ENCODE measurements at regions not wholly inside any gene's neighbourhood (a gene's known extent, or its start where the extent isn't known, plus 50 kb on each side); places are given as distances from the start of the nearest gene placed in this dataset.

DNA sequence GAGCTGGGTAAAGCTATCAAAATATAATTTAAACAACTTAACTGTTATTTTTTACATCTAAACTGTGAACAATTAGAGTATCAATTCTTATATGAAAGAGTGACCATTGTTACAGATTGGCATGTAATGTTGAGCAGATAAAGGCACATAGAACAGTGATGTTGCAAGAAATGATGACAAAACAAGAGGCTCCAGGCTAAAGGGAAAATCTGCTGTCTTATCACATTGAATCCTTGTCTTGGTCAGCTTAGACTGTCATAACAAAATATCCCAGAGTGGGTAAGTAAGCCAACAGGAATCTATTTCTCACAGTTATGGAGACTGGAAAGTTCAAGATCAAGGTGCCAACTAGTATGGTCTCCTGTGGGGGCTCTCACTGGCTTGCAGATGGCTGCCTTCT lies 154.1 kb upstream of the PPP3CA start:
- in situ Hi-C loops (cut with MboI) = no loop called here
- ATAC-seq = no peak
- Histone ChIP-seq H3K27ac (ENCODE audit: control insufficient read depth, insufficient read depth) (no peak overlapping the region), H3K9ac (ENCODE audit: control insufficient read depth, insufficient read depth, low read length) (no peak overlapping the region), H3K27me3 (replicated peaks in 1 of 2; ENCODE audit: control insufficient read depth in 2 of 2, insufficient read depth in 2 of 2, low read length in 1 of 2) (no peaks in the 10 kb centered on the region), H3K4me2 (ENCODE audit: control insufficient read depth, insufficient read depth) (no peak overlapping the region), H3K4me1 (ENCODE audit: control insufficient read depth, insufficient read depth, low read length) (no peaks in the 10 kb centered on the region), H2AFZ (ENCODE audit: control insufficient read depth, low read depth, low read length) (no peak overlapping the region), H3K79me2 (ENCODE audit: control insufficient read depth, insufficient read depth, low read length) (no peaks in the 10 kb centered on the region), H3K9me3 (replicated peaks; ENCODE audit: control insufficient read depth, insufficient read depth, low read length) (no peaks in the 10 kb centered on the region), H3K36me3 (ENCODE audit: control insufficient read depth in 2 of 2, insufficient read depth in 2 of 2, low read length in 1 of 2) (no peaks in the 10 kb centered on the region), H3K4me3 (no peak overlapping the region), H4K20me1 (ENCODE audit: control insufficient read depth, insufficient read depth) (no peaks in the 10 kb centered on the region)
- RAD21 ChIA-PET (ENCODE audit: unreplicated experiment) = no interaction called here
- intact Hi-C loops (cut with micrococcal nuclease; ENCODE audit: unreplicated experiment) = no loop called here
- BruUV-seq (replicated peaks) = no TSS peak
- no peak for DNase-seq (ENCODE audit: low read depth, low spot score)
- POLR2A ChIA-PET = no interaction called here
- SMC1A ChIA-PET (ENCODE audit: uncharacterized antibody, unreplicated experiment) = no interaction called here
- no peak for FAIRE-seq
- TF ChIP-seq SIX5 (IDR thresholded peaks at IDR 0.05; ENCODE audit: low read depth, low read length, severe bottlenecking) (no peak), CHD4 (IDR thresholded peaks at IDR 0.05) (no peak), NR2F1 (conservative IDR thresholded peaks at IDR 0.05) (no peak)
- CTCF ChIA-PET = no interaction called here

DNA sequence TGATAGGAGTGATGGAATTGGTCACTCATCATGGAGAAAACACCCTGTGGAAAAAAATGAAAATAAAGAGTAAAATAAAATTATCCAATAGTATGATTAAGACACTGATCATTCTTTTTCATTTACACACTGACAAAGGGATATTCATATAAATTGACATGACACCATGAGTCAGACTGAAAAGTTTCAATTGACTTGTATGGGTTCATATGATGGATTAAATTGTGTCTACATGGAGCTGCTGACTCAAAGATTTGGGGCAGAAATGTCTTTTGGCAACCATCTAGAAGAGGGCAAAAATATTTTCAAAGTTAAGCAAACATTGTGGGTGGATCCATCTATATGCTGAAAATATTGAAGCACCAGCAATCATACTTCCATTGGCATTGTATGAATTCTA lies 153.4 kb upstream of the PPP3CA start:
- no peak overlapping the region for H3K4me2 ChIP-seq (ENCODE audit: control insufficient read depth, insufficient read depth)
- intact Hi-C loops (cut with micrococcal nuclease; ENCODE audit: unreplicated experiment) = no loop called here
- no peak overlapping the region for H3K27ac ChIP-seq (ENCODE audit: control insufficient read depth, insufficient read depth)
- in situ Hi-C loops (cut with MboI) = no loop called here
- H3K4me3 ChIP-seq = no peak overlapping the region
- no peak overlapping the region for H3K9ac ChIP-seq (ENCODE audit: control insufficient read depth, insufficient read depth, low read length)
- ChIA-PET CTCF (no interaction called here), SMC1A (ENCODE audit: uncharacterized antibody, unreplicated experiment) (no interaction called here), POLR2A (no interaction called here), RAD21 (ENCODE audit: unreplicated experiment) (no interaction called here)
- no peaks in the 10 kb centered on the region for H4K20me1 ChIP-seq (ENCODE audit: control insufficient read depth, insufficient read depth)
- no peaks in the 10 kb centered on the region for H3K27me3 ChIP-seq (replicated peaks in 1 of 2; ENCODE audit: control insufficient read depth in 2 of 2, insufficient read depth in 2 of 2, low read length in 1 of 2)
- DNase-seq (ENCODE audit: low read depth, low spot score) = no peak
- H3K79me2 ChIP-seq (ENCODE audit: control insufficient read depth, insufficient read depth, low read length) = no peaks in the 10 kb centered on the region
- ATAC-seq = no peak
- no peaks in the 10 kb centered on the region for H3K36me3 ChIP-seq (ENCODE audit: control insufficient read depth in 2 of 2, insufficient read depth in 2 of 2, low read length in 1 of 2)
- FAIRE-seq = no peak
- no peaks in the 10 kb centered on the region for H3K9me3 ChIP-seq (replicated peaks; ENCODE audit: control insufficient read depth, insufficient read depth, low read length)
- no peak overlapping the region for H2AFZ ChIP-seq (ENCODE audit: control insufficient read depth, low read depth, low read length)
- no TSS peak for BruUV-seq (replicated peaks)
- no peaks in the 10 kb centered on the region for H3K4me1 ChIP-seq (ENCODE audit: control insufficient read depth, insufficient read depth, low read length)
- TF ChIP-seq TBL1XR1 (IDR thresholded peaks at IDR 0.05; ENCODE audit: low read depth, low read length) = no peak
- no peak for TF ChIP-seq CBX5 (IDR thresholded peaks at IDR 0.05; ENCODE audit: low read depth)
- no peak for TF ChIP-seq ZNF207 (IDR thresholded peaks at IDR 0.05; ENCODE audit: borderline replicate concordance)
- TF ChIP-seq BACH1 (IDR thresholded peaks at IDR 0.05; ENCODE audit: borderline replicate concordance) = no peak
- no peak for TF ChIP-seq MEF2A (IDR thresholded peaks at IDR 0.05; ENCODE audit: insufficient read depth, low read depth, low read length)
- no peak for TF ChIP-seq E4F1 (IDR thresholded peaks at IDR 0.05; ENCODE audit: borderline replicate concordance, partially characterized antibody)
- TF ChIP-seq CBFB (IDR thresholded peaks at IDR 0.05; ENCODE audit: low read depth) = no peak
- no peak for TF ChIP-seq NFXL1 (IDR thresholded peaks at IDR 0.05; ENCODE audit: borderline replicate concordance)
- no peak for TF ChIP-seq FOXK2 (IDR thresholded peaks at IDR 0.05)
- TF ChIP-seq, protein P1, sequence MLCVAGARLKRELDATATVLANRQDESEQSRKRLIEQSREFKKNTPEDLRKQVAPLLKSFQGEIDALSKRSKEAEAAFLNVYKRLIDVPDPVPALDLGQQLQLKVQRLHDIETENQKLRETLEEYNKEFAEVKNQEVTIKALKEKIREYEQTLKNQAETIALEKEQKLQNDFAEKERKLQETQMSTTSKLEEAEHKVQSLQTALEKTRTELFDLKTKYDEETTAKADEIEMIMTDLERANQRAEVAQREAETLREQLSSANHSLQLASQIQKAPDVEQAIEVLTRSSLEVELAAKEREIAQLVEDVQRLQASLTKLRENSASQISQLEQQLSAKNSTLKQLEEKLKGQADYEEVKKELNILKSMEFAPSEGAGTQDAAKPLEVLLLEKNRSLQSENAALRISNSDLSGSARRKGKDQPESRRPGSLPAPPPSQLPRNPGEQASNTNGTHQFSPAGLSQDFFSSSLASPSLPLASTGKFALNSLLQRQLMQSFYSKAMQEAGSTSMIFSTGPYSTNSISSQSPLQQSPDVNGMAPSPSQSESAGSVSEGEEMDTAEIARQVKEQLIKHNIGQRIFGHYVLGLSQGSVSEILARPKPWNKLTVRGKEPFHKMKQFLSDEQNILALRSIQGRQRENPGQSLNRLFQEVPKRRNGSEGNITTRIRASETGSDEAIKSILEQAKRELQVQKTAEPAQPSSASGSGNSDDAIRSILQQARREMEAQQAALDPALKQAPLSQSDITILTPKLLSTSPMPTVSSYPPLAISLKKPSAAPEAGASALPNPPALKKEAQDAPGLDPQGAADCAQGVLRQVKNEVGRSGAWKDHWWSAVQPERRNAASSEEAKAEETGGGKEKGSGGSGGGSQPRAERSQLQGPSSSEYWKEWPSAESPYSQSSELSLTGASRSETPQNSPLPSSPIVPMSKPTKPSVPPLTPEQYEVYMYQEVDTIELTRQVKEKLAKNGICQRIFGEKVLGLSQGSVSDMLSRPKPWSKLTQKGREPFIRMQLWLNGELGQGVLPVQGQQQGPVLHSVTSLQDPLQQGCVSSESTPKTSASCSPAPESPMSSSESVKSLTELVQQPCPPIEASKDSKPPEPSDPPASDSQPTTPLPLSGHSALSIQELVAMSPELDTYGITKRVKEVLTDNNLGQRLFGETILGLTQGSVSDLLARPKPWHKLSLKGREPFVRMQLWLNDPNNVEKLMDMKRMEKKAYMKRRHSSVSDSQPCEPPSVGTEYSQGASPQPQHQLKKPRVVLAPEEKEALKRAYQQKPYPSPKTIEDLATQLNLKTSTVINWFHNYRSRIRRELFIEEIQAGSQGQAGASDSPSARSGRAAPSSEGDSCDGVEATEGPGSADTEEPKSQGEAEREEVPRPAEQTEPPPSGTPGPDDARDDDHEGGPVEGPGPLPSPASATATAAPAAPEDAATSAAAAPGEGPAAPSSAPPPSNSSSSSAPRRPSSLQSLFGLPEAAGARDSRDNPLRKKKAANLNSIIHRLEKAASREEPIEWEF (IDR thresholded peaks at IDR 0.05; ENCODE audit: insufficient replicate concordance, low read depth, low read length) = no peak
